ENCODE measurements at regions not wholly inside any gene's neighbourhood (a gene's known extent, or its start where the extent isn't known, plus 50 kb on each side); places are given as distances from the start of the nearest gene placed in this dataset.

- Mint-ChIP-seq H3K4me1 (peaks cover 11% of the 10 kb centered on the region), H3K27ac (no peak overlapping the region)
Measured at GRCh38 chr18:25453556-25454269, 101.7 kb upstream of the ZNF521 start.

More at GRCh38 chr18:25453556-25454269, 101.7 kb upstream of the ZNF521 start:
- Histone ChIP-seq H4K20me1 (replicated peaks; ENCODE audit: insufficient read depth) (no peaks in the 10 kb centered on the region), H3K27ac (ENCODE audit: low read depth) (no peak overlapping the region), H3K36me3 (ENCODE audit: insufficient read depth) (0 out of 2 replicates have a peak, but pooled peaks cover 4% of the 10 kb centered on the region), H3K27me3 (ENCODE audit: insufficient read depth) (no peaks in the 10 kb centered on the region), H3K9me2 (ENCODE audit: insufficient read depth) (peaks cover 6% of the 10 kb centered on the region; the same call in 1 of the 2 replicates), H3K4me3 (no peak overlapping the region), H3K4me2 (no peak overlapping the region), H3K79me2 (replicated peaks; ENCODE audit: insufficient read depth) (no peaks in the 10 kb centered on the region), H3F3A (replicated peaks; ENCODE audit: low read depth) (no peaks in the 10 kb centered on the region), H3K4me1 (ENCODE audit: insufficient read depth) (peaks cover 7% of the 10 kb centered on the region; the same call in 1 of the 2 replicates), H2AFZ (no peak overlapping the region)
- ATAC-seq (no peak), DNase-seq (ENCODE audit: low spot score) (no peak)
- peaks cover 6% of the 10 kb centered on the region for H3K9me3 Mint-ChIP-seq
- H3K27me3 Mint-ChIP-seq (ENCODE audit: insufficient read depth, low read depth, poor library complexity): peaks cover 6% of the 10 kb centered on the region
- H3K36me3 Mint-ChIP-seq (ENCODE audit: low read depth): peaks cover 5% of the 10 kb centered on the region; the same call in 1 of the 3 replicates
- no peak overlapping the region for H3K4me3 Mint-ChIP-seq
- no peak for TF ChIP-seq STAT1 (IDR thresholded peaks at IDR 0.05; ENCODE audit: unreplicated experiment)
- no peak for TF ChIP-seq POLR2AphosphoS5 (IDR thresholded peaks at IDR 0.05; ENCODE audit: low read depth)
- no peak for TF ChIP-seq EZH2phosphoT487 (IDR thresholded peaks at IDR 0.05; ENCODE audit: unreplicated experiment)
- no peak for TF ChIP-seq ETS1 (IDR thresholded peaks at IDR 0.05)
- TF ChIP-seq NANOG (IDR thresholded peaks at IDR 0.05; ENCODE audit: borderline replicate concordance): no peak
- no peak for TF ChIP-seq ZNF462 (CRISPR knock-in tag; IDR thresholded peaks at IDR 0.05)
- TF ChIP-seq EZH2 (IDR thresholded peaks at IDR 0.05; ENCODE audit: low read depth, unreplicated experiment): no peak
- no peak for TF ChIP-seq CTCF (conservative IDR thresholded peaks at IDR 0.05; ENCODE audit: low read depth in 2 of 2)
- no peak for TF ChIP-seq ZNF331 (CRISPR knock-in tag; IDR thresholded peaks at IDR 0.05; ENCODE audit: low read depth)
- no peak for TF ChIP-seq ZNF114 (CRISPR knock-in tag; IDR thresholded peaks at IDR 0.05)
- TF ChIP-seq REST (IDR thresholded peaks at IDR 0.05; ENCODE audit: unreplicated experiment): no peak
- TF ChIP-seq JUNB (IDR thresholded peaks at IDR 0.05; ENCODE audit: unreplicated experiment): no peak
- no peak for TF ChIP-seq CREB1 (CRISPR knock-in tag; IDR thresholded peaks at IDR 0.05; ENCODE audit: low read depth)

All from GM23338 (cell line).